Liver (tissue), 8 donors: ENCODE measurements at regions not wholly inside any gene's neighbourhood (a gene's known extent, or its start where the extent isn't known, plus 50 kb on each side); places are given as distances from the start of the nearest gene placed in this dataset.

Source experiments
- DNase-seq: peaks from one replicate; pipeline ENCODE4 v3.0.0-alpha.2; 2017; ENCODE audit warnings: low spot score
- H3K27ac ChIP-seq, 2 donors: one replicate each; pipeline ENCODE4 v1.7.0; 2013; ENCODE audit warnings: inconsistent platforms in 2 of 2, low read length in 2 of 2, control low read depth in 1 of 2, low read depth in 1 of 2, mild to moderate bottlenecking in 1 of 2
- H3K27me3 ChIP-seq, 4 donors: one replicate each; pipeline versions ENCODE4 v1.6.1 to v1.7.0; 2013; ENCODE audit warnings: low read length in 3 of 4, inconsistent platforms in 1 of 4, mild to moderate bottlenecking in 1 of 4, moderate library complexity in 1 of 4; ENCODE audit not compliant: control insufficient read depth in 4 of 4, insufficient read depth in 4 of 4
- H3K36me3 ChIP-seq, 4 donors: one replicate each; pipeline versions ENCODE4 v1.6.1 to v1.7.0; 2013; ENCODE audit warnings: low read length in 3 of 4, mild to moderate bottlenecking in 3 of 4, low read depth in 1 of 4, moderate library complexity in 1 of 4; ENCODE audit not compliant: control insufficient read depth in 4 of 4, insufficient read depth in 3 of 4
- H3K4me1 ChIP-seq, 4 donors: one replicate each; pipeline versions ENCODE4 v1.6.1 to v1.7.0; 2013; ENCODE audit warnings: low read length in 3 of 4, mild to moderate bottlenecking in 3 of 4, moderate library complexity in 1 of 4; ENCODE audit not compliant: control insufficient read depth in 4 of 4, insufficient read depth in 4 of 4
- H3K4me3 ChIP-seq, 3 donors: one replicate each; pipeline versions ENCODE4 v1.6.1 to v1.7.0; 2013; ENCODE audit warnings: low read length in 3 of 3, control low read depth in 1 of 3, low read depth in 1 of 3, mild to moderate bottlenecking in 1 of 3
- H3K9ac ChIP-seq, 2 donors: one replicate each; pipeline ENCODE4 v1.7.0; 2013; ENCODE audit warnings: low read length in 2 of 2, mild to moderate bottlenecking in 2 of 2, moderate library complexity in 2 of 2, control low read depth in 1 of 2, low read depth in 1 of 2
- H3K9me3 ChIP-seq, 4 donors: one replicate each; pipeline versions ENCODE4 v1.6.1 to v1.7.0; 2013; ENCODE audit warnings: low read length in 3 of 4; ENCODE audit not compliant: control insufficient read depth in 4 of 4
- EGR1 ChIP-seq, 2 donors: IDR thresholded peaks; 2 replicates each; pipeline ENCODE4 v1.6.1; 2016 to 2018; ENCODE audit warnings: antibody characterized with exemption in 2 of 2, low read depth in 2 of 2
- FOXA1 ChIP-seq: IDR thresholded peaks from 2 replicates; pipeline ENCODE4 v1.6.1; 2016; ENCODE audit warnings: antibody characterized with exemption
- FOXA2 ChIP-seq: IDR thresholded peaks from 2 replicates; pipeline ENCODE4 v1.6.1; 2016; ENCODE audit warnings: antibody characterized with exemption
- GABPA ChIP-seq, 2 donors: IDR thresholded peaks in 1 of 2; conservative IDR thresholded peaks in 1 of 2; 2 replicates each; pipeline ENCODE4 v1.6.1; 2016; ENCODE audit warnings: antibody characterized with exemption in 2 of 2, mild to moderate bottlenecking in 1 of 2, moderate library complexity in 1 of 2
- HNF4A ChIP-seq, 2 donors: conservative IDR thresholded peaks; 2 replicates each; pipeline ENCODE4 v1.6.1; 2016; ENCODE audit warnings: antibody characterized with exemption in 2 of 2, mild to moderate bottlenecking in 2 of 2
- NR2F2 ChIP-seq: IDR thresholded peaks from 2 replicates; pipeline ENCODE4 v1.6.1; 2016; ENCODE audit warnings: antibody characterized with exemption
- RAD21 ChIP-seq, 2 donors: IDR thresholded peaks; 2 replicates each; pipeline ENCODE4 v1.6.1; 2016; ENCODE audit warnings: antibody characterized with exemption in 2 of 2, mild to moderate bottlenecking in 2 of 2
- RXRA ChIP-seq, 2 donors: IDR thresholded peaks; 2 replicates each; pipeline ENCODE4 v1.6.1; 2017 to 2018; ENCODE audit warnings: antibody characterized with exemption in 2 of 2, mild to moderate bottlenecking in 1 of 2
- TAF1 ChIP-seq: conservative IDR thresholded peaks from 2 replicates; pipeline ENCODE4 v1.6.1; 2016; ENCODE audit warnings: antibody characterized with exemption, mild to moderate bottlenecking
- YY1 ChIP-seq: IDR thresholded peaks from 2 replicates; pipeline ENCODE4 v1.6.1; 2016; ENCODE audit warnings: antibody characterized with exemption, mild to moderate bottlenecking
- WGBS: extraction: QIAGEN DNeasy Blood & Tissue Kit; methylation state at CpG from one replicate; pipeline ENCODE4 v1.1.7; 2013; 5-methylcytosine and 5-hydroxymethylcytosine counted together
- TF ChIP-seq, protein P1 (sequence below): IDR thresholded peaks from 2 replicates; pipeline ENCODE4 v1.6.1; 2016; ENCODE audit warnings: antibody characterized with exemption
- TF ChIP-seq, protein P2 (sequence below): IDR thresholded peaks from 2 replicates; pipeline ENCODE4 v1.6.1; 2016; ENCODE audit warnings: antibody characterized with exemption
- TF ChIP-seq, protein P3 (sequence below): IDR thresholded peaks from 2 replicates; pipeline ENCODE4 v1.6.1; 2016; ENCODE audit warnings: antibody characterized with exemption, mild to moderate bottlenecking
- TF ChIP-seq, protein P4 (sequence below): fragments of 150-350 bp; IDR thresholded peaks from 2 replicates; pipeline ENCODE4 v1.5.1; 2017; ENCODE audit warnings: improper control_type of control experiment, low read depth, low read length; ENCODE audit not compliant: missing input control
- TF ChIP-seq, protein P5 (sequence below): IDR thresholded peaks from 2 replicates; pipeline ENCODE4 v1.6.1; 2016; ENCODE audit warnings: antibody characterized with exemption
- donor health status: healthy.
- donor health status: healthy.
- donor health status: healthy.
- donor health status: healthy.
- donor health status: healthy.

DNA sequence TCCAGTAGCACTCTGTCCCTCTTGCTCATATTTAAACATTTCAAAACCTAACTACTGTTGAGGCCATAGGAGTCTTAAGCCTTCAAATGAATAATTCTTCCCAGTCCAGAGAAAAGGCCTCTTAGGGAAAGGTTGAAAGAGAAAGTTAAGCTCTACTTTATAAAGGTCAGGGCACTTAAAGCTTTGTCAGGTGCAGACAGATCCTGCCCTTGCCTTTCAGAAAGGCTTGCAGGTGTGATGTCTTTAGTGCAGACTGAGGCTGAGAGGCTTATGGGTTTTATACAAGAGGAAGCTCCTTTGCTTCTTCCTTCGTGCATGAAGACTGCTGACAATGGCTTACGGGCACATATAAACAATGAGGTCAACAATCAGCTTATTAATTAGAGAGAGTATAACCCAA is 105.0 kb upstream of the LINC00305 start:
- TF ChIP-seq RAD21 (IDR thresholded peaks at IDR 0.05) = no peak
- TF ChIP-seq, protein P1, sequence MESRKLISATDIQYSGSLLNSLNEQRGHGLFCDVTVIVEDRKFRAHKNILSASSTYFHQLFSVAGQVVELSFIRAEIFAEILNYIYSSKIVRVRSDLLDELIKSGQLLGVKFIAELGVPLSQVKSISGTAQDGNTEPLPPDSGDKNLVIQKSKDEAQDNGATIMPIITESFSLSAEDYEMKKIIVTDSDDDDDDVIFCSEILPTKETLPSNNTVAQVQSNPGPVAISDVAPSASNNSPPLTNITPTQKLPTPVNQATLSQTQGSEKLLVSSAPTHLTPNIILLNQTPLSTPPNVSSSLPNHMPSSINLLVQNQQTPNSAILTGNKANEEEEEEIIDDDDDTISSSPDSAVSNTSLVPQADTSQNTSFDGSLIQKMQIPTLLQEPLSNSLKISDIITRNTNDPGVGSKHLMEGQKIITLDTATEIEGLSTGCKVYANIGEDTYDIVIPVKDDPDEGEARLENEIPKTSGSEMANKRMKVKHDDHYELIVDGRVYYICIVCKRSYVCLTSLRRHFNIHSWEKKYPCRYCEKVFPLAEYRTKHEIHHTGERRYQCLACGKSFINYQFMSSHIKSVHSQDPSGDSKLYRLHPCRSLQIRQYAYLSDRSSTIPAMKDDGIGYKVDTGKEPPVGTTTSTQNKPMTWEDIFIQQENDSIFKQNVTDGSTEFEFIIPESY = no peak
- TF ChIP-seq, protein P2, sequence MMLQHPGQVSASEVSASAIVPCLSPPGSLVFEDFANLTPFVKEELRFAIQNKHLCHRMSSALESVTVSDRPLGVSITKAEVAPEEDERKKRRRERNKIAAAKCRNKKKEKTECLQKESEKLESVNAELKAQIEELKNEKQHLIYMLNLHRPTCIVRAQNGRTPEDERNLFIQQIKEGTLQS = no peak
- TF ChIP-seq, protein P3, sequence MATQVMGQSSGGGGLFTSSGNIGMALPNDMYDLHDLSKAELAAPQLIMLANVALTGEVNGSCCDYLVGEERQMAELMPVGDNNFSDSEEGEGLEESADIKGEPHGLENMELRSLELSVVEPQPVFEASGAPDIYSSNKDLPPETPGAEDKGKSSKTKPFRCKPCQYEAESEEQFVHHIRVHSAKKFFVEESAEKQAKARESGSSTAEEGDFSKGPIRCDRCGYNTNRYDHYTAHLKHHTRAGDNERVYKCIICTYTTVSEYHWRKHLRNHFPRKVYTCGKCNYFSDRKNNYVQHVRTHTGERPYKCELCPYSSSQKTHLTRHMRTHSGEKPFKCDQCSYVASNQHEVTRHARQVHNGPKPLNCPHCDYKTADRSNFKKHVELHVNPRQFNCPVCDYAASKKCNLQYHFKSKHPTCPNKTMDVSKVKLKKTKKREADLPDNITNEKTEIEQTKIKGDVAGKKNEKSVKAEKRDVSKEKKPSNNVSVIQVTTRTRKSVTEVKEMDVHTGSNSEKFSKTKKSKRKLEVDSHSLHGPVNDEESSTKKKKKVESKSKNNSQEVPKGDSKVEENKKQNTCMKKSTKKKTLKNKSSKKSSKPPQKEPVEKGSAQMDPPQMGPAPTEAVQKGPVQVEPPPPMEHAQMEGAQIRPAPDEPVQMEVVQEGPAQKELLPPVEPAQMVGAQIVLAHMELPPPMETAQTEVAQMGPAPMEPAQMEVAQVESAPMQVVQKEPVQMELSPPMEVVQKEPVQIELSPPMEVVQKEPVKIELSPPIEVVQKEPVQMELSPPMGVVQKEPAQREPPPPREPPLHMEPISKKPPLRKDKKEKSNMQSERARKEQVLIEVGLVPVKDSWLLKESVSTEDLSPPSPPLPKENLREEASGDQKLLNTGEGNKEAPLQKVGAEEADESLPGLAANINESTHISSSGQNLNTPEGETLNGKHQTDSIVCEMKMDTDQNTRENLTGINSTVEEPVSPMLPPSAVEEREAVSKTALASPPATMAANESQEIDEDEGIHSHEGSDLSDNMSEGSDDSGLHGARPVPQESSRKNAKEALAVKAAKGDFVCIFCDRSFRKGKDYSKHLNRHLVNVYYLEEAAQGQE = no peak
- TF ChIP-seq EGR1 (IDR thresholded peaks at IDR 0.05; ENCODE audit: low read depth in 2 of 2) = no peak
- TF ChIP-seq FOXA1 = no peak
- no peak for DNase-seq
- WGBS = 44% methylated on average over 2 of the region's 2 CpGs
- H3K27ac ChIP-seq = peak overlapping the region; percentile 14 to 68
- H3K4me1 ChIP-seq = peaks cover 4 to 38% (median 24%) of the 10 kb centered on the region in 4 donors
- no peaks in the 10 kb centered on the region for H3K36me3 ChIP-seq
- no peaks in the 10 kb centered on the region for H3K9me3 ChIP-seq
- H3K9ac ChIP-seq = no peak overlapping the region
- no peak overlapping the region for H3K4me3 ChIP-seq
- no peaks in the 10 kb centered on the region for H3K27me3 ChIP-seq

DNA sequence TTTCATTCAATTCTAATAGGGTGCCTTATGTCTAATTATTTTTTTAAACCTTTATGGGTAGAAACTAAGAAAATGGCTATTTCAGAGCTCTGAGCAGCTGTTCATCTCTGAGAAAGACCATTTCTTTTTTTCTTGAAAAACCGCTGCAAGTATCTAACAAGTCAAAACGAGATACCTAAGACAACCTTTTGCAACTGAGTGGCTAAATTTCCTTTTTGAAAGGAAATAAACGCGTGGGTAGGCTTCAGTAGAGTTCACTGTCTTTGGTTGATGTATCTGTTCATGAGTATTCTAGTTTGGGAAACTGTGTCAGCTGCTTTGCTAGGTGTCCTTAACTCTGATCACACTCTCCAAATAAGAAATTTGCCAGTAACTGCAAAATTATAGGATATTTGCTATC is 104.3 kb upstream of the LINC00305 start:
- no peak overlapping the region for H3K9ac ChIP-seq
- DNase-seq = no peak
- H3K4me3 ChIP-seq = no peak overlapping the region
- H3K36me3 ChIP-seq = no peaks in the 10 kb centered on the region
- H3K4me1 ChIP-seq = peaks cover 4 to 38% (median 24%) of the 10 kb centered on the region in 4 donors
- no peak for TF ChIP-seq RXRA (IDR thresholded peaks at IDR 0.05)
- TF ChIP-seq YY1 = no peak
- no peak for TF ChIP-seq TAF1
- no peak for TF ChIP-seq FOXA2
- TF ChIP-seq, protein P4, sequence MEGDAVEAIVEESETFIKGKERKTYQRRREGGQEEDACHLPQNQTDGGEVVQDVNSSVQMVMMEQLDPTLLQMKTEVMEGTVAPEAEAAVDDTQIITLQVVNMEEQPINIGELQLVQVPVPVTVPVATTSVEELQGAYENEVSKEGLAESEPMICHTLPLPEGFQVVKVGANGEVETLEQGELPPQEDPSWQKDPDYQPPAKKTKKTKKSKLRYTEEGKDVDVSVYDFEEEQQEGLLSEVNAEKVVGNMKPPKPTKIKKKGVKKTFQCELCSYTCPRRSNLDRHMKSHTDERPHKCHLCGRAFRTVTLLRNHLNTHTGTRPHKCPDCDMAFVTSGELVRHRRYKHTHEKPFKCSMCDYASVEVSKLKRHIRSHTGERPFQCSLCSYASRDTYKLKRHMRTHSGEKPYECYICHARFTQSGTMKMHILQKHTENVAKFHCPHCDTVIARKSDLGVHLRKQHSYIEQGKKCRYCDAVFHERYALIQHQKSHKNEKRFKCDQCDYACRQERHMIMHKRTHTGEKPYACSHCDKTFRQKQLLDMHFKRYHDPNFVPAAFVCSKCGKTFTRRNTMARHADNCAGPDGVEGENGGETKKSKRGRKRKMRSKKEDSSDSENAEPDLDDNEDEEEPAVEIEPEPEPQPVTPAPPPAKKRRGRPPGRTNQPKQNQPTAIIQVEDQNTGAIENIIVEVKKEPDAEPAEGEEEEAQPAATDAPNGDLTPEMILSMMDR = no peak
- TF ChIP-seq HNF4A (conservative IDR thresholded peaks at IDR 0.05) = no peak
- TF ChIP-seq, protein P5, sequence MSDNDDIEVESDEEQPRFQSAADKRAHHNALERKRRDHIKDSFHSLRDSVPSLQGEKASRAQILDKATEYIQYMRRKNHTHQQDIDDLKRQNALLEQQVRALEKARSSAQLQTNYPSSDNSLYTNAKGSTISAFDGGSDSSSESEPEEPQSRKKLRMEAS = no peak
- TF ChIP-seq, protein P1 = no peak
- no peak for TF ChIP-seq GABPA (IDR thresholded peaks at IDR 0.05 in 1 of 2, conservative IDR thresholded peaks at IDR 0.05 in 1 of 2)
- no peak for TF ChIP-seq NR2F2
- TF ChIP-seq, protein P3 = no peak
- TF ChIP-seq FOXA1 = no peak
- TF ChIP-seq, protein P2 = no peak
- WGBS = 92% methylated on average over 4 of the region's 4 CpGs
- no peaks in the 10 kb centered on the region for H3K27me3 ChIP-seq
- H3K9me3 ChIP-seq = no peaks in the 10 kb centered on the region
- peak overlapping the region; percentile 14 to 68 for H3K27ac ChIP-seq
